COLO668 (cell line): ENCODE measurements at regions not wholly inside any gene's neighbourhood (a gene's known extent, or its start where the extent isn't known, plus 50 kb on each side); places are given as distances from the start of the nearest gene placed in this dataset.
"Not testable (repeated sequence)": the region's sequence is repeated elsewhere in the genome, so short reads cannot be mapped to it uniquely, and the experiment has no call there.

Experiments used
- DNase-seq: peaks from one replicate; lab custom pipeline; 2025; ENCODE audit not compliant: unreplicated experiment; lab: John Stamatoyannopoulos, UW

- DNase-seq, result no peak
Observed at GRCh38 chr3:153437666-153438065, 275.6 kb downstream of the RAP2B start.

GRCh38 chr3:153438271-153438670 lies 276.2 kb downstream of the RAP2B start:
- no peak for DNase-seq

GRCh38 chr3:153439780-153440179 lies 277.8 kb downstream of the RAP2B start:
- no peak for DNase-seq

- DNase-seq, result no peak
Observed at GRCh38 chr3:153440311-153440710, 278.3 kb downstream of the RAP2B start.

GRCh38 chr3:153442386-153442785 lies 280.4 kb downstream of the RAP2B start:
- DNase-seq, result no peak

- DNase-seq, result no peak
Observed at GRCh38 chr3:153442799-153443487, 280.9 kb downstream of the RAP2B start.

- DNase-seq, result no peak
Observed at GRCh38 chr3:153443961-153444360, 281.9 kb downstream of the RAP2B start.

GRCh38 chr3:153445817-153446216 lies 283.8 kb downstream of the RAP2B start:
- no peak for DNase-seq

GRCh38 chr3:153448151-153448829 lies 286.3 kb downstream of the RAP2B start:
- DNase-seq, result no peak

GRCh38 chr3:153456833-153457545 lies 295.0 kb downstream of the RAP2B start:
- DNase-seq, result no peak

GRCh38 chr3:153458881-153459280 lies 296.9 kb downstream of the RAP2B start:
- DNase-seq, result no peak

GRCh38 chr3:153462545-153462944 lies 300.5 kb downstream of the RAP2B start:
- DNase-seq, result no peak

- DNase-seq, result no peak
Observed at GRCh38 chr3:153463895-153464294, 301.9 kb downstream of the RAP2B start.

GRCh38 chr3:153469162-153469561 lies 307.1 kb downstream of the RAP2B start:
- no peak for DNase-seq

- DNase-seq, result no peak
Observed at GRCh38 chr3:153484842-153485241, 322.8 kb downstream of the RAP2B start.

GRCh38 chr3:153495422-153495821 lies 333.4 kb downstream of the RAP2B start:
- no peak for DNase-seq

GRCh38 chr3:153502682-153503081 lies 340.7 kb downstream of the RAP2B start:
- DNase-seq, result no peak

GRCh38 chr3:153503873-153504272 lies 341.8 kb downstream of the RAP2B start:
- no peak for DNase-seq

- not testable (repeated sequence) for DNase-seq
Observed at GRCh38 chr3:153506205-153506604, 344.2 kb downstream of the RAP2B start.

GRCh38 chr3:153506686-153507085 lies 344.7 kb downstream of the RAP2B start:
- peak; percentile 1 for DNase-seq

GRCh38 chr3:153513236-153513635 lies 351.2 kb downstream of the RAP2B start:
- DNase-seq, result no peak

- no peak for DNase-seq
Observed at GRCh38 chr3:153528473-153528872, 366.4 kb downstream of the RAP2B start.
